ENCODE measurements at regions not wholly inside any gene's neighbourhood (a gene's known extent, or its start where the extent isn't known, plus 50 kb on each side); places are given as distances from the start of the nearest gene placed in this dataset.

- Histone ChIP-seq H3K27ac (ENCODE audit: low read depth) (no peak overlapping the region), H3K36me3 (ENCODE audit: insufficient read depth) (peaks cover 12% of the 10 kb centered on the region), H3K4me1 (ENCODE audit: insufficient read depth) (no peaks in the 10 kb centered on the region), H3K4me2 (no peak overlapping the region), H3K27me3 (ENCODE audit: insufficient read depth) (no peaks in the 10 kb centered on the region), H2AFZ (no peak overlapping the region), H3K79me2 (replicated peaks; ENCODE audit: insufficient read depth) (no peaks in the 10 kb centered on the region), H3K9me2 (ENCODE audit: insufficient read depth) (no peaks in the 10 kb centered on the region), H4K20me1 (replicated peaks; ENCODE audit: insufficient read depth) (no peaks in the 10 kb centered on the region), H3F3A (replicated peaks; ENCODE audit: low read depth) (no peaks in the 10 kb centered on the region), H3K4me3 (no peak overlapping the region)
- Mint-ChIP-seq H3K9me3 (peaks cover 91% of the 10 kb centered on the region), H3K27ac (no peak overlapping the region), H3K27me3 (ENCODE audit: insufficient read depth, low read depth, poor library complexity) (peaks cover 2% of the 10 kb centered on the region), H3K36me3 (ENCODE audit: low read depth) (peaks cover 11% of the 10 kb centered on the region; the same call in 2 of the 3 replicates), H3K4me3 (no peak overlapping the region), H3K4me1 (no peaks in the 10 kb centered on the region)
- DNase-seq (ENCODE audit: low spot score) = no peak
- ATAC-seq = no peak
- TF ChIP-seq, protein P1, sequence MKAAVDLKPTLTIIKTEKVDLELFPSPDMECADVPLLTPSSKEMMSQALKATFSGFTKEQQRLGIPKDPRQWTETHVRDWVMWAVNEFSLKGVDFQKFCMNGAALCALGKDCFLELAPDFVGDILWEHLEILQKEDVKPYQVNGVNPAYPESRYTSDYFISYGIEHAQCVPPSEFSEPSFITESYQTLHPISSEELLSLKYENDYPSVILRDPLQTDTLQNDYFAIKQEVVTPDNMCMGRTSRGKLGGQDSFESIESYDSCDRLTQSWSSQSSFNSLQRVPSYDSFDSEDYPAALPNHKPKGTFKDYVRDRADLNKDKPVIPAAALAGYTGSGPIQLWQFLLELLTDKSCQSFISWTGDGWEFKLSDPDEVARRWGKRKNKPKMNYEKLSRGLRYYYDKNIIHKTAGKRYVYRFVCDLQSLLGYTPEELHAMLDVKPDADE (IDR thresholded peaks at IDR 0.05) = no peak
- TF ChIP-seq ZNF114 (CRISPR knock-in tag; IDR thresholded peaks at IDR 0.05) = no peak
- TF ChIP-seq NANOG (IDR thresholded peaks at IDR 0.05; ENCODE audit: borderline replicate concordance) = no peak
- no peak for TF ChIP-seq STAT1 (IDR thresholded peaks at IDR 0.05; ENCODE audit: unreplicated experiment)
- no peak for TF ChIP-seq CREB1 (CRISPR knock-in tag; IDR thresholded peaks at IDR 0.05; ENCODE audit: low read depth)
- no peak for TF ChIP-seq REST (IDR thresholded peaks at IDR 0.05; ENCODE audit: unreplicated experiment)
- TF ChIP-seq, protein P2, sequence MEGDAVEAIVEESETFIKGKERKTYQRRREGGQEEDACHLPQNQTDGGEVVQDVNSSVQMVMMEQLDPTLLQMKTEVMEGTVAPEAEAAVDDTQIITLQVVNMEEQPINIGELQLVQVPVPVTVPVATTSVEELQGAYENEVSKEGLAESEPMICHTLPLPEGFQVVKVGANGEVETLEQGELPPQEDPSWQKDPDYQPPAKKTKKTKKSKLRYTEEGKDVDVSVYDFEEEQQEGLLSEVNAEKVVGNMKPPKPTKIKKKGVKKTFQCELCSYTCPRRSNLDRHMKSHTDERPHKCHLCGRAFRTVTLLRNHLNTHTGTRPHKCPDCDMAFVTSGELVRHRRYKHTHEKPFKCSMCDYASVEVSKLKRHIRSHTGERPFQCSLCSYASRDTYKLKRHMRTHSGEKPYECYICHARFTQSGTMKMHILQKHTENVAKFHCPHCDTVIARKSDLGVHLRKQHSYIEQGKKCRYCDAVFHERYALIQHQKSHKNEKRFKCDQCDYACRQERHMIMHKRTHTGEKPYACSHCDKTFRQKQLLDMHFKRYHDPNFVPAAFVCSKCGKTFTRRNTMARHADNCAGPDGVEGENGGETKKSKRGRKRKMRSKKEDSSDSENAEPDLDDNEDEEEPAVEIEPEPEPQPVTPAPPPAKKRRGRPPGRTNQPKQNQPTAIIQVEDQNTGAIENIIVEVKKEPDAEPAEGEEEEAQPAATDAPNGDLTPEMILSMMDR (conservative IDR thresholded peaks at IDR 0.05; ENCODE audit: low read depth in 2 of 2) = no peak
- TF ChIP-seq JUNB (IDR thresholded peaks at IDR 0.05; ENCODE audit: unreplicated experiment) = no peak
- no peak for TF ChIP-seq POLR2AphosphoS5 (IDR thresholded peaks at IDR 0.05; ENCODE audit: low read depth)
- TF ChIP-seq EZH2phosphoT487 (IDR thresholded peaks at IDR 0.05; ENCODE audit: unreplicated experiment) = no peak
- no peak for TF ChIP-seq ZNF331 (CRISPR knock-in tag; IDR thresholded peaks at IDR 0.05; ENCODE audit: low read depth)
- TF ChIP-seq EZH2 (IDR thresholded peaks at IDR 0.05; ENCODE audit: low read depth, unreplicated experiment) = no peak
- TF ChIP-seq ZNF462 (CRISPR knock-in tag; IDR thresholded peaks at IDR 0.05) = no peak
Observed at GRCh38 chr14:81972601-81973000, 438.9 kb upstream of the SEL1L start.

All from GM23338 (cell line).